Smooth muscle cell (in vitro differentiated cells): ENCODE measurements at regions not wholly inside any gene's neighbourhood (a gene's known extent, or its start where the extent isn't known, plus 50 kb on each side); places are given as distances from the start of the nearest gene placed in this dataset.

Experiments used
- DNase-seq: peaks from one replicate; lab custom pipeline; 2025; ENCODE audit not compliant: unreplicated experiment; lab: John Stamatoyannopoulos, UW
- H2AFZ ChIP-seq: fragments of 200-600 bp; sonication (generic); 2 replicates; pipeline ENCODE4 v1.6.0; 2016; ENCODE audit warnings: antibody characterized with exemption, low read depth, mild to moderate bottlenecking
- H3F3A ChIP-seq: fragments of 200-600 bp; sonication (generic); 2 replicates; pipeline ENCODE4 v1.6.0; 2017; ENCODE audit warnings: antibody characterized with exemption, low read depth
- H3K27ac ChIP-seq: fragments of 200-600 bp; sonication (generic); 2 replicates; pipeline ENCODE4 v1.5.1; 2016; ENCODE audit warnings: low read depth, mild to moderate bottlenecking
- H3K27me3 ChIP-seq: fragments of 200-600 bp; sonication (generic); 2 replicates; pipeline ENCODE4 v1.6.1; 2016; ENCODE audit warnings: low read depth, mild to moderate bottlenecking
- H3K36me3 ChIP-seq: fragments of 200-600 bp; sonication (generic); 2 replicates; pipeline ENCODE4 v1.5.1; 2016; ENCODE audit warnings: low read depth
- H3K4me1 ChIP-seq: fragments of 200-600 bp; sonication (generic); 2 replicates; pipeline ENCODE4 v1.5.1; 2016; ENCODE audit warnings: low read depth
- H3K4me2 ChIP-seq: fragments of 200-600 bp; sonication (generic); 2 replicates; pipeline ENCODE4 v1.6.0; 2016; ENCODE audit warnings: mild to moderate bottlenecking
- H3K4me3 ChIP-seq: fragments of 200-600 bp; sonication (generic); 2 replicates; pipeline ENCODE4 v1.5.1; 2016; ENCODE audit warnings: mild to moderate bottlenecking
- H3K79me2 ChIP-seq: fragments of 200-600 bp; sonication (generic); 2 replicates; pipeline ENCODE4 v1.6.0; 2016; ENCODE audit warnings: low read depth, mild to moderate bottlenecking
- H3K9ac ChIP-seq: fragments of 200-600 bp; sonication (generic); 2 replicates; pipeline ENCODE4 v1.6.0; 2016; ENCODE audit warnings: low read depth
- H3K9me3 ChIP-seq: fragments of 200-600 bp; sonication (generic); replicated peaks from 2 replicates; pipeline ENCODE4 v1.5.1; 2016; ENCODE audit warnings: low read depth
- H4K20me1 ChIP-seq: fragments of 200-600 bp; sonication (generic); 2 replicates; pipeline ENCODE4 v1.6.0; 2016; ENCODE audit warnings: low read depth
- CTCF ChIP-seq: fragments of 200-600 bp; sonication (generic); IDR thresholded peaks from 2 replicates; pipeline ENCODE4 v1.5.1; 2017; ENCODE audit warnings: borderline replicate concordance, mild to moderate bottlenecking, antibody characterized with exemption; ENCODE audit not compliant: insufficient read depth, poor library complexity, severe bottlenecking
- WGBS: methylation state at CpG from one replicate; pipeline ENCODE4 v1.1.7; 2016; ENCODE audit warnings: low lambda C conversion rate; 5-methylcytosine and 5-hydroxymethylcytosine counted together

GRCh38 chr17:63033142-63033541 lies 67.1 kb downstream of the TANC2 start:
- 87% methylated on average over 2 of the region's 2 CpGs for WGBS
- Histone ChIP-seq H3K4me3 (no peak overlapping the region), H3K27me3 (no peaks in the 10 kb centered on the region), H3K4me2 (no peak overlapping the region), H3K79me2 (peaks cover 49% of the 10 kb centered on the region), H3K27ac (no peak overlapping the region), H2AFZ (no peak overlapping the region), H3F3A (no peaks in the 10 kb centered on the region), H4K20me1 (peaks cover 42% of the 10 kb centered on the region), H3K9ac (no peak overlapping the region), H3K9me3 (no peaks in the 10 kb centered on the region), H3K36me3 (no peaks in the 10 kb centered on the region), H3K4me1 (peaks cover 7% of the 10 kb centered on the region)
- no peak for DNase-seq
- TF ChIP-seq CTCF: no peak

DNA sequence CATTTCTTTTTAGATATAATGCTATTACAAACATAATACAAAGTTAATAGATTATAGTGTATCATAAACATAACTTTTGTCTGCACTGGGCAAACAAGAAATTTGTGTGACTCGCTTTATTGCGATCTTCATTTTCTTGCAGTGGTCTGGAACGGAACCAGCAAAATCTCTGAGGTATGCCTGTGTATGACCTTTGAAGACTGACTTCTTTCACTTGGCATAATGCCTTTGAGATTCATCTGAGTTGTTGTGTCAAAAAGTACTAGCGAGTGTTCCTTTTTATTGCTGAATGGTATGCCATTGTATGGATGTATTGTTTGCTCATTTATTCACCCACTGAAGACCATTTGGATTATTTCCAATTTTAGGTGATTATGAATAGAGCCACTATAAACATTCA lies 69.2 kb downstream of the TANC2 start:
- H3K4me3 ChIP-seq: no peak overlapping the region
- H3K9me3 ChIP-seq: no peaks in the 10 kb centered on the region
- no peak overlapping the region for H3K4me2 ChIP-seq
- H2AFZ ChIP-seq: no peak overlapping the region
- TF ChIP-seq CTCF: no peak
- no peaks in the 10 kb centered on the region for H3K36me3 ChIP-seq
- H3F3A ChIP-seq: no peaks in the 10 kb centered on the region
- H3K79me2 ChIP-seq: peaks cover 56% of the 10 kb centered on the region
- peaks cover 50% of the 10 kb centered on the region for H4K20me1 ChIP-seq
- H3K27me3 ChIP-seq: no peaks in the 10 kb centered on the region
- no peak for DNase-seq
- H3K9ac ChIP-seq: no peak overlapping the region
- no peak overlapping the region for H3K27ac ChIP-seq
- 95% methylated on average over 4 of the region's 4 CpGs for WGBS
- H3K4me1 ChIP-seq: no peaks in the 10 kb centered on the region

GRCh38 chr17:63035695-63036094 lies 69.7 kb downstream of the TANC2 start:
- Histone ChIP-seq H3K4me1 (no peaks in the 10 kb centered on the region), H3K27me3 (no peaks in the 10 kb centered on the region), H4K20me1 (peaks cover 54% of the 10 kb centered on the region), H3K9me3 (no peaks in the 10 kb centered on the region), H2AFZ (no peak overlapping the region), H3K9ac (no peak overlapping the region), H3K79me2 (peaks cover 56% of the 10 kb centered on the region), H3F3A (no peaks in the 10 kb centered on the region), H3K27ac (no peak overlapping the region), H3K36me3 (no peaks in the 10 kb centered on the region), H3K4me3 (no peak overlapping the region), H3K4me2 (no peak overlapping the region)
- WGBS: 91% methylated on average over 3 of the region's 3 CpGs
- TF ChIP-seq CTCF: no peak
- DNase-seq: no peak

- TF ChIP-seq CTCF: no peak
- Histone ChIP-seq H3K4me1 (no peaks in the 10 kb centered on the region), H4K20me1 (peaks cover 84% of the 10 kb centered on the region), H3K79me2 (peaks cover 74% of the 10 kb centered on the region), H3K36me3 (no peaks in the 10 kb centered on the region), H3K9me3 (no peaks in the 10 kb centered on the region), H3K9ac (no peak overlapping the region), H3K4me2 (no peak overlapping the region), H3K27me3 (no peaks in the 10 kb centered on the region), H3K27ac (no peak overlapping the region), H3K4me3 (no peak overlapping the region), H3F3A (no peaks in the 10 kb centered on the region), H2AFZ (no peak overlapping the region)
- no peak for DNase-seq
- WGBS: 93% methylated on average over 4 of the region's 4 CpGs
These were observed 73.3 kb downstream of the TANC2 start for GRCh38 chr17:63039342-63039741.
